NCI-H128 (cell line): ENCODE measurements at regions not wholly inside any gene's neighbourhood (a gene's known extent, or its start where the extent isn't known, plus 50 kb on each side); places are given as distances from the start of the nearest gene placed in this dataset.

Experiments used
- DNase-seq: peaks from one replicate; lab custom pipeline; 2025; ENCODE audit not compliant: unreplicated experiment; lab: John Stamatoyannopoulos, UW

DNA sequence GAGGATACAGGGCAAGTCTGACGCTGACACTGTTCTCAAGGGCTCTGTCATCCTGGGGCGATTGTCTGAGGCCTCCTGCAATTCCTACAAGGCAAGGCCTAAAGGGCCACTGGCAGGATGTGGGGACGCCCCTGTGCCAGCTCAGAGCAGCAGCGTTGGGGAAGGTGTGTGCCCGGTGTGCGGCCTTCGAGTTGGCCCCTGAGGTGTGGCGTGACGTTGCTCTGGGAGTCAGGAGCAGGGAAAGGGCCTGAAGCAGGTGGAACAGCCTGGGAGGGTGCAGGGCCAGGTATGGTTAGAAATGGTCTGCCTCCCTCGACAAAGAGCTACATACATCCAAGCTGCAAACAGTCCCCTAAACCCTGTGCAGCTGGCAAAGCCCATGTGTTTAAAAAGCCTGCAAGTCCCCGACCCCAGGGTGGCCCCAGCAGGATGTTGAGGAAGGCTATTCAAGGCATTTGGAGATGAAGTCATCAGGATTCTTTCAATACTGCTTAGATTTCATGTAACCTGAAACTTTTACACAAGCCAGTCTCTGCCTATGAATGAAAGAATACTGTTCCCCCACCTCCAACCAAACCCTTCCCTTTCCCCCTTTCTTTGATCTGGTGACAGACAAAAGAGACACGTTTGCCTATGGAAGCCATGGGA is 142.5 kb upstream of the TNS3 start:
- no peak for DNase-seq

DNA sequence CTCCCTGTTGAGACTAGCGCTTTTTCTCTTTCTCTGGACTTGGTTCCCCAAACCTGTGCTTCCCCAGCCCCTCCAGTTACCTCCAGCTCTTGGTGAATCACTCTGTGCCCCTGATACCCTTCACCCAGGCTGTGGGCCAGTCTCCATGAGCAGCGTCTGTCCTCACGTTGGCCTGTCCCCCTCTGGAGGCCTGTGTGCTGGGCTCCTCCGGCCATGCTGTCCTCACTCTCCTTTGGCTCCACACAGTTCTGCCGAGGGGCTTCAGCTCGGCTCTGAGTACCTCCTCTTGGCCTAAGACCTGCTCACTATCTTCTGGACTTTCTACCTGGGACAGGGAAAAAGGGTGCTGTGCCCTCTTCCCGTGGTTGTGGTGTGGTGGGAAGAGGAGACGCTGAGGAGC is 140.2 kb upstream of the TNS3 start:
- no peak for DNase-seq

DNA sequence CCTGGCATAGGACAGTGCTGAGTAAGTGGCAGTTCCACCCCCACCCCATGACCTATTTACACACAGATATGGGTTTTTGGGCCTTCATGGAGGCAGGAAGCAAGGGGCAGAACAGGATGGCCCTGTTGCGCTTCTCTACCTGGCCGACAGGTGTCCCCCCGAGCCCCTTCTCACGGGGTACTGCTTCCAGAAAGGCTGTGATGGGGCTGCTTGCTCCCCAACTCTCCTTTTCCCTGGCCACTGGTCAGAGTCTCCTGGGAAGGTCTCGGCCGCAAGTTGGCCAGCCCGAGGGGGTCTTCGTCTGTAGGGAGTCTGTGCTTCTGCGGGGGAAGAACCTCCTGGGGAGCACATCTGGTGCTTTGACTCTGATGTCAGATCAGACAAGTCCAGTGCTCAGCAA is 139.8 kb upstream of the TNS3 start:
- DNase-seq = no peak

DNA sequence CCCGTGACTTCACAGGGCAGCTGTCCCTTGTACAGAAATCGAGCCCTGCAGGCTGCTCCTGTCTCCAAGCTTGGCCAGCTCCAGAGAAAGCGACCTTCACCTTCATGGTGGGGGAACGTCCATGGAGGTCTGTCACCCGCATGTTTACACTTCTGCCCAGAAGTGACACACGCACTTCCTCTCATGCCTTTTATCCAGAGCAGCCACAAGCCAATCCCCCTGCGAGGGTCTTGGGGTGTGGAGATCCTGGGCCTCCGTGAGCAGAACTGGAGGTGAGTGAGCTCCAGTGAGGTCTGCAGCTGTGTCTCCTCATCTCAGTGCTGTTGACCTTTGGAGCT is 139.0 kb upstream of the TNS3 start:
- DNase-seq = no peak

DNA sequence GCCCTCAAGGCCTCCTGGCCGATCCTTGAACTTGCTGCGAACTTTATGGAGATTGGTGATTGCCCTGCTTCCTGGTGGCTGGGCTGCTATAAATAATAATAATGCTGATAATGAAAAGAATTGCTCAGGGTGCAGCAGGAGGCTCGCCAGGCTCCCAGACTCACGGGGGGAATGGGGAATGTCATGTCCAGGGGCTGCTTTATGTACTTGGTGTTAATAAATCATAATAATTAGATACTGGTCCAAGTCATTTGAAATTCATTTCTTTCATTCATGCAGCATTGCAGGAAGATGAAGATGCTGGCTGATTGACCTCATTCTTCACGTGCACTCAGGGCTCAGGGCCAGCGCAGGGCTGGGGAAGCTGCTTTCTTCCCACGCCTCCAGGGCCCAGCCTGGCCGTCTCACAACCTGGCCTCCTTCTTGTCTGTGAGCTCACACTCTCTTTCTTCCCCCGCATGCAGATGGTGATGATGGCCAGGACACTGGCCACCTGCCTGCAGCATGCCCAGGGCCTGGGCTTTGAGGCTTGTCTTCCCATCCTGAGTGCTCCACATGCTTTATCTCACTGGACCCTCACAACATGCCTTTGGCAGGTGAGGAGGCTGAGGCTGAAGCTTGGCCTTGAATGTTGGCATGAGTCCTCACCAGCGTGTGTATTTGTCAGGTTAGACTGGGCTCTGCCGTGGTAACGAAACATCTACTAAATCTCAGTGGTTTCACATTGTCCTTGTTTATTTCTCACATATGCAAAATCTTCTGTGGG is 138.4 kb upstream of the TNS3 start:
- DNase-seq = no peak

DNA sequence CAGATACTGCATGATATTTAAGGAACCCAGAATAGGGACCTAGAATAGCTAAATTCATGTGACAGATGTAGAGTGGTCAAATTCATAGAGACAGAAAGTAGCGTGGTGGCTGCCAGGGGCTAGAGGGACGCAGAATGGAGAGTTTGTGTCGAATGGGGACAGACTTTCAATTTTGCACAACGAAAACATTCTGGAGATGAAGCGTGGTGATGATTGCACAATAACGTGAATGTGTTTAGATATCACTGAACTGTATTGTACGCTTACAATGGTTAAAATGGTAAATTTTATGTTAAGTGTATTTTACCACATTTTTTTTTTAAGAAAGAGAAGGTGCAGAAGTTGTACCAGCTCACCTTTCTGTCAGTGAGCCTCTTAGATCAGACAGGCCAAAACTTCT is 137.8 kb upstream of the TNS3 start:
- DNase-seq = no peak

DNA sequence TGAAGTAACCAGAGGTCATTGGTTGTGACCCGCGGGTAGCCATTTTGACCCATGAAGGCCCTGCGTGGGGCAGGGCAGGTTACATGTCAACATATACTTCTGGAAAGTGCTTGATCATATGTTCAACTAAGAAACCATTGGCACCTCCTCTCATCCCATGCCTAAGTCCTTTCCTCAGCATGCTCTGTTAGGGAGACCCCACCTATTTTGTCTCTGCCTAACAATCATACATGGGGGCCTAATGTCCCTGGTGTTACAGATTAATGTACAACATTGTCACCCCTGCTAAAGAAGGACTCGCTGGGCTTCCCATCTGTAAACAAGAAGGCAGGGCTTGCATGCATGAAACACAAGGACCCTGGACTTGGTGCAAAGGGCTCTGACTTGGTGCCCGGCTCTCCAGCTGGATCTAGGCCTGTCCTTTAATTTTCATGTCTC is 133.7 kb upstream of the TNS3 start:
- no peak for DNase-seq

DNA sequence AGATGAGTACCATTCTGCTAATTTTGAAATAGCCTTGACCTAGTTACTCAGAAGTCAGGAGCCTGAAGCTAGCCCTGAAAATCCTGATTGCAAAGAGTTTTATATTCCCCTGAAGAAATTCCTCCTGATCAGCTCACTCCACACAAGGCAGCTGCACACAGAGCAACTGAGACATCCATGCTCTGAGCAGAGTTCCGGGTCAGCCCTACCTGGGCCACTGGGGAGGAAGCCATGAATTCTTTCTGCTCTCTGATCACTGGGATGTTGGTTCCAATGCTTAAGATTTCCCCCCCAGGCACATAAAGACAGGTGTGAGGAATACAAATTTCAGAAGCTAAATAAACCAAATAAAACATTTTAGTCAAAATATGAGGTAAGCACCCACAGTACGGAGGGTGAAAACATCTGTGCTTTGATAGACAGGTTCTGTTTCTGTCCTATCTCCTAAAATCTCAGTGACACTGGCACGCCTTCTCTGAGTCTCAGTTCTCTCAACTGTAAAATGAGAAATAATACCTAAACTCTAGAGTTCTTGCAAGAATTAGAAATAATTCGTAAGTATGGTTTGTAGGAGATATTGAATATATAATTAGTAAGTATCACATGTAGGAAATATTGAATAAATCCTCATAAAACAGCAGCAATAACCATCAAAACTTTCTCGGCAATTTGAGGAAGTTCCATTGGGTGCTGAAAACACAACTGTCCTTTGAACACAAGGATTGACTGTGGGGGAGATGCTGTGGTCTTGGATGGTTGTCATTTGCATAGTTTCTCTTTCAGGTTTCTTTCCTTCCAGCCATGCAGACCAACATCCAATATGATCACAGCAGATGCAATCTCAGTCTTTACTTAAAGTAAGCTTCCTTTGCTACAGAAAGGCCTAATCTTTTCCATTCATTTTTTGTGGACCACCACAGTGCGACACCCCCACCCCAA is 133.0 kb upstream of the TNS3 start:
- no peak for DNase-seq

DNA sequence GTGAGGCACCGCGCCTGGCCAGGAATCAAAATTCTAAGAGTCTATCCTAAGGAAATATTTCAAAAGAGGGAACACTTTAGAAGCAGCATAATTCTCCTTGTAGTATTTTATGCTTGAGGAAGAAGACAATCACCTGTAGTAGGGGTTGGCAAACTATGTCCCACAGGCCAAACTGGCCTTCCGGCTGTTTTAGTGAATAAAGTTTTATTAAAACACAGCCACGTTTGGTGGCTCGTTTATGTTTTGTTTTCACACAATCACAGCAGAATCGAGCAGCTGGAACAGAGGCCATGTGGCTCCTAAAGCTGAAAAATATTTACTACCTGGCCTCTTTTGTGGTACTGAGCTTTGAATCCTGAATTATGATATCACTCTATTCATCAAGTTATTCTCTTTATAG is 131.7 kb upstream of the TNS3 start:
- no peak for DNase-seq

DNA sequence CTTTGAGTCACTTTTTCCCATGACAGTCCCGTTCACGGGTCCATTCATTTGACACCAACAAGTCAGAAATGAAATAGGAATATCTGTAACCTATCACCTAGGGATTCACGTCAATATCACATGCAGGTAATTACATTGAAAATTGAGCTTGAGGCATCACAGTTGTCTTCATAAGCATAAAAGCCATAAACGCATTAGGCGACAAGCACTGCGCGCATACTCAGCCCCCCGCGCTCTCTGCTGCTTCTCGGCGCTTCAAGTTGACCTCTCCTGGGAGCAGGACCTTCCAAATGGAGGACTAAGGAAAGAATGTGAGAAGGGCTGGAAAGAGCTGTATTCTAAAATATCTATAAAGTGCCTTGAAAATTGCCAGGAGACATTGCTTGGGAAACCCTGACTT is 130.5 kb upstream of the TNS3 start:
- DNase-seq = no peak

DNA sequence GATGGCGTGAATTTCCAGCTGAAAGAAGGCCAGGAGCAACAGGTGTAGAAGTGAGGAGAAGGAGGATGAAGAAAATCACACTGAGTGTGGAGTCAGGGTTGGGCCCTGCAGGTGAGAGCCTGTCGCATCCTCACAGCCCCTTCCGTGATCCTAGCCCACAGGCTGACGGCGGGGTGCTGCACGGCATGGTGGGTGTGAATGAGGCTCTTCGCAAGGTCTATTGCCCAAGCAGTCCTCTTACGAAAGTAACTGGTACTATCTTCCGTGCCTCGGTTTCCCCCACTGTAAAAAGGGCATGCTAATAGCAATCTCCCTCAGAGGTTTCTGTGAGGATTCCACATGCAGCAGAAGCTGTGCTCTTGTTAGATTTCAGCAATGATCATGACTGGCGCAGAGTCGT is 129.9 kb upstream of the TNS3 start:
- DNase-seq = no peak

DNA sequence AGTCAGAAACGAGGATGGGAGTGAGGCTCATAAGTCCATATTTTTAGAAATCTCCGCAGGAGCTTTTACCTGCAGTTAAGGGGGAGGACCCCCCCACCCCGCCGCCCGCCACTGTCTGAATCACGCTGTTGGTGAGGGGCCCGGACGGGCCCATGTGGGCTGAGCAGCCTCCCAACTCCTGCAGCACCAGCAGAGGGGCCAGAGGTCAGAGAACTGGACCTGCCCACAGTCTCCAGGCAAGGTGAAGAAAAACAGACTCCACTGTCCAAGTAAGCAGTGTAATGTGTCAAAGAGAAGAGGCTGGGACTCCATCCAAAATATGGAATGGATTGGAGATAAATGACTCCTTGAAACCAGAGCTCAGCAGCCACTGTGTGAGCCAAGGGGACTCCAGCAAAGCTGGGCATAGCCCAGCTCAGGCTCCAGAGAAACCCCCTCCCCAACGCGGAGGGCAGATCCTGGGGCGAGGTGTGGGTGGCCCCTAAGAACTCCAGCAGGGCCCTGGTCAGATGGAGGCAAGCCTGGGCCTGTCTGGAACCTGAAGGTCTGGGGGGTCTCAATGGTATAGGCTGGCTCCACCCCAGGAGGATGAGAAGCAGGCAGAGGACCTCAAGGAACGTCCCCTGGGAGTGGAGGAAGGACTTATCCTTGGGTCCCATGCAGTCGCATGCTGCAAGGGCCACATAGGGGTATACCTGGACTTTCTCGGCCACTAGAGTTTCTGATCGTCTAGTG is 128.5 kb upstream of the TNS3 start:
- no peak for DNase-seq

DNA sequence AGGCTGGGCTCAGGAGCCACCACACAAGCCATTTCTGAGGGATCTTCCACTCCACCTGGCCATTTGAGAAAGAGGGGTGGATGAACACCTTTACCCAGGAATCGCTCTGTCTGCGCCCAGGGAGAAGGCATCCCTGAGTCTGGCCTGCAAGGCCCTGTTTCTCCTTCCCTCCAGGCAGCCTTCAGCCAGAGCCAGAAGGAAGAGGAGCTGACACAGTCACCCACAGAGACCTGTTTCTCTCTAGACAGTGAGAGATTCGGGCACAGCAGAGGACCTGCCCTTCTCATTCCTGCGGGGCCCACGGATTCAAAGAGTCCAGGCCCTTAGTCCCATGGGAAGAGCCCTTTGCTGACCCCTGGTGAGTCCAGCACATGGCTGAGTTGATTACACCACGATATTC is 127.5 kb upstream of the TNS3 start:
- no peak for DNase-seq

DNA sequence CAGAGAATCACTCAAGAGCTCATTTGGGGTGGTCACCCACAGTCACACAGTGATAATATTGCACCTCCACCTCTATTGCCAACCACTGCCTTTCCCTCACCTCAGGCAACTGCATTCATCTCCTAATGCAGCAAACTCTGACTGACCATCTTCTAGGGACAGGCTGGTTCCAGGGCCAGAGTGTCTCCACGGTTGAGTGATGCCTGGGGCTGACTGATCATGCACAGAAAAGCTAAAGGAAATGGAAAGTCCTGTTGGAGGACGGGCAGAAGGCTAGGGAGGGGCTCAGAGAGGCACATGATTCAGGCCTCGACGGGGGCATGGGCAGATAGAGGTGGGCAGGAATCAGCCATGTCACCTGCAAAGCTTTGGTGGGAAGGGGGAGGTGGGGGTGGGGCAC is 127.1 kb upstream of the TNS3 start:
- no peak for DNase-seq

DNA sequence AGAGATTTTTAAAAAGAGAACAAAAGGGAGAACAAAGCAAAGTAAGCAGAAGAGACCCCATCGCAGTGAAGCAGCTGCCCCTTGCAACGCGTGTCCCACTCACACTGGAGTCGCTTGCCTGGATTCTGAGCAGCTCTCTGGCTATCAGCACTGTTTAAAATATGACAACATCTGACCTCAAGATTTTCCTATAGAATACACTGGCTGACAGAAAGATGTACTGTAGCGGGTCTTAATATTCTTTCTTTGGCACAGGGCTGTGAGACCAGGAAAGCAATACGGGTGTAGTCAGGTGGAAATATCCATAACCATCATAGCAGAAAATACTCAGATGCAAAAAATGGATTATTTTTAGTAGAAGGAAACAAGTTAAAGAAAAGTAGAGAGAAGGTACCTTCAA is 125.7 kb upstream of the TNS3 start:
- no peak for DNase-seq

DNA sequence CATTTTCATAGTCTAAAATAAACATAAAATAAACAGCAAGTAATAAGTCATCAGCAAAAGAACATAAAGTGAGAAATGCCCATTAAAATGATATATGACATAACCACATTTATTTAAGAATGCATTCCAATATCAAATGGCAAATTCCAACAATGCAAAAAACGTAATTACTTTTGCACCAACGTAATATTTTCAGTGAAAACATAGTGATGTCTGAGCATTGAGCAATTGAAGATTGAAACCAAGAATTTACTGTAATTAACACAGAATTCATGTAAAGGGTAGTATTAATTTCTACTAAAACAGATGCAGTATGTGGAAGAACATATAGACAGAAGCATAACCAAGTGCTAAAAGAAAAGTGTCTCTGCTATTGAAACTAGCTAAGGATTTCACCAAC is 123.0 kb upstream of the TNS3 start:
- DNase-seq = no peak

DNA sequence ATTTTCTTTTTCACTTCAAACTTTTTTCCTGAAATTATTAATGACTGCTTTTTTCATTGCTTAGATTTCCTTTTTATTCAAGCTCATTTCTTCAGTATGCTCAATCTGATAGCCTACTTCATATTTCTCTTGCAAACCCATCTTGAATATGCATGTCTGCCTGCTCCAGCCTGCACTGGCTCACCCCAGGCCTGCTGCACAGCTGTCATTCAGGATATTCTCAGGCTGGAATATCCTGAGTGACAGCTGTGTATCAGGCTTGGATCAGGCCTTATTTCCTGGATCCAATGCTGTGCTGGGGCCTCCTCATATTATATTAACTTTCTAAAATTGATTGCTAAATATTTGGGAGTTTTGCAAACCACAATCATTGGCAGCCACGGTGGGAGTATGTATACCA is 120.2 kb upstream of the TNS3 start:
- no peak for DNase-seq

DNA sequence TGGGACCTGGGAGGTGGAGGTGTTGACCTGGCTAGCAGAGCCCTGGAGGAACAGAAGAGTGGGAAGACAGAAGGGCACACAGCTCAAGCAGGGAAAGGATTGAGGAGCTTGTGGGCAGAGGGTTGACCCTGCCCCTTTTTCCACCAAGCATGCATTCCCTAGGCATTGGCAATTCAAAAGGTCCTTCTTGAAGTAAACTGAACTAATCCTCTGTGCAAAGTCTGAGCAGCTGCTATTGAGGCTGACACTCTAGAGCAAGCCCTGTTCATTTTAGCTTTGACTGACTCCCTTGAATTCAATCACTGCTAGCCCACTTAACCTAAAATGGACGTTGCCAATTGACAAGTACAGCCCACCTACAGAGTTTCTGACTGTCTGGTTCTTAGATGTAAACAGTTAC is 116.5 kb upstream of the TNS3 start:
- DNase-seq = no peak

DNA sequence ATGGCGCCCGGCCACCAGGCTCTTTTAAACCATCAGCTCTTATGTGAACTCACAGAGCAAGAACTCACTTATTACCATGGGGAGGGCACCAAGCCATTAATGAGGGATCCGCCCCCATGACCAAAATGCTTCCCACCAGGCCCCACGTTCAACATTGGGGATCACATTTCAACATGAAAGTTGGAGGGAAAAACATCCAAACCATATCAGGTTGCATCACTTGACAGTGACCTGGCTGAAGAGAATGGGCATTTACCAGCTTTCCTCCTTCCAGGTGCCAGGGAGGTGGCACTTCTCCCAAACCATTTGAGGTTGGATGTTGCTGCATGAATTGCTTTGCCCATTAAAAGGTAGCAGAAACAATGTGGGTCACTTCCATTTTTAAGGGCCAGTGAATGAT is 115.6 kb upstream of the TNS3 start:
- DNase-seq = no peak

DNA sequence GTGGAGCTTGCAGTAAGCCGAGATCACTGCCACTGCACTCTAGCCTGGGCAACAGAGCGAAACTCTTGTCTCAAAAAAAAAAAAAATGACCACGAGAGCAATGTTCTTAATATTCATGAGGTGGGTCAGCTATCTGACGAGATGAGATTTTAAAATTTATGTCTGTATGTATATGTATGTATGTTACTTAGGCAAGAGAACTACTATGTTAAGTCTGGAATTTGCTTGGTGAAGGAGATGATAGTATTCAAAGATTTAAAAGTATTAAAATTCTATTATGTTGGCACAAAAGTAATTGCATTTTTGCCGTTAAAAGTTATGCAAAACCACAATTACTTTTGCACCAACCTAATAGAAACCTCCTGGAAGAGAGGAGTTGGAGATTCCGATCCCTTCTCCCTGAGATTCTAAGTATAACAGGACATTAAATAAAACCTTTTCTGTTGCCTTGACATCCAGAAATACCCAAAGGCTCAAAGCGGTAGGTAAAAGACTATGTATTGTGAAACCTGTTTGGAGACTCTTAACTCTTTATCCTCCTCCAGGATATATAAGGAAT is 114.3 kb upstream of the TNS3 start:
- no peak for DNase-seq

DNA sequence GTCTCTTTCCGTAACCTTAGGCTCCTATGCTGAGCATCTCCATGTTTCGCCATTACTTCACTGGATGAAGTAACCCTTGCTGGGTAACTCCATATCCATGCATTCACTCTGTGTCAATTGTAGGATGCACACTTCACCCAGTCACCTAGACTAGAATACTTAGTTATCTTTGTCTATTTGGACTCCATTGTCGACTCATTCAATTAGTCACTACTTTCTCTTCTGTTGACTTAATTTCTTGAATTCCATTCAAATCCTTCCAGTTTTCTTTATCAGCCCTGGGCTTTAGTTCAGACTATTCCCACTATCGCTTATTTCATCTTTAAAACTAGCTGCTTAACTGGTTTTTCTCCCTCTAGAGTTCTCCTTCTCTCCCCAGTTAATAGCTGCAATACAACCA is 111.3 kb upstream of the TNS3 start:
- DNase-seq = no peak
